ENCODE measurements at regions not wholly inside any gene's neighbourhood (a gene's known extent, or its start where the extent isn't known, plus 50 kb on each side); places are given as distances from the start of the nearest gene placed in this dataset.
"Not testable (repeated sequence)": the region's sequence is repeated elsewhere in the genome, so short reads cannot be mapped to it uniquely, and the experiment has no call there.

DNA sequence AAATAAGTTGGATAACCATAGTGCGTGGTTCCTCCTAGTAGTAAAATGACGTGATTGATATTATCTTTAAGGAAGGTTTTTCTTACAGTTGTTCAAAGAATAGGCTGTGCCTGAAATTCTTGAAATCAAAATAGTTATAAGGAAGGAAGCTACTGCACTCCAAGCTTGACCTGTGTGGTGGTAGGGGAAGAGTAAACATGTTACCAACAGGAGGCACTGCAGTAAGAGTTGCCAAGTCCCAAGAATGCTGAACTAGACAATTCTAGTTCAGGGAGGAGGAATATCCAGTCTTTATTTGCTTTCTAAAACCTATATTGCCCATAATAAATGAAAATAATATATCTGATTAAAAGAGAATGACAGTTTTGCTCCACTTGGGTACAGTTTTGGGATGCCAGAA is 764.5 kb downstream of the TMTC2 start:
- H3K36me3 ChIP-seq (ENCODE audit: insufficient read depth, low read length): no peaks in the 10 kb centered on the region
- no peak for TF ChIP-seq EZH2 (IDR thresholded peaks at IDR 0.05; ENCODE audit: borderline replicate concordance, low read length)

DNA sequence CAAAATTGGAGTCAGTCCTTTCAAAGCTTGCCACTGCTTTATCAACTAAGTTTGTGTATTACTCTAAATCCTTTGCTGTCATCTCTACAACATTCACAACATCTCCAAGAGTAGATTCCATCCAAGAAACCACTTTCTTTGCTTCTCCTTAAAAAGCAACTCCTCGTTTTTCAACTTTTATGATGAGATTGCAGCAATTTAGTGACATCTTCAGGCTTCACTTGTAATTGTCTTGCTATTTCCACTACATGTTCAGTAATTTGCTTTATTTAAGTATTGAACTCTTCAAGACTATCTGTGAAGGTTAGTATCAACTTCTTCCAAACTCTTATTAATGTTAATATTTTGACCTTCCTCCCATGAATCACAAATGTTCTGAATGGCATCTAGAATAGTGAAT is 747.9 kb downstream of the TMTC2 start:
- no peaks in the 10 kb centered on the region for H3F3A ChIP-seq (ENCODE audit: insufficient read depth, low read length)
- H3K4me3 ChIP-seq (ENCODE audit: low read depth, low read length, poor library complexity, severe bottlenecking): no peak overlapping the region
- H3K9me3 ChIP-seq (ENCODE audit: low read length): no peaks in the 10 kb centered on the region
- H3K9ac ChIP-seq (ENCODE audit: low read length): no peak overlapping the region
- H3K4me2 ChIP-seq (ENCODE audit: low read length): no peak overlapping the region
- no peaks in the 10 kb centered on the region for H3K36me3 ChIP-seq (ENCODE audit: insufficient read depth, low read length)
- TF ChIP-seq EZH2 (IDR thresholded peaks at IDR 0.05; ENCODE audit: borderline replicate concordance, low read length): no peak
- TF ChIP-seq CTCF (IDR thresholded peaks at IDR 0.05; ENCODE audit: low read length): no peak
- no peaks in the 10 kb centered on the region for H4K20me1 ChIP-seq (ENCODE audit: insufficient read depth, low read length)
- no peak overlapping the region for H2AFZ ChIP-seq (ENCODE audit: low read length)
- H3K9me2 ChIP-seq (ENCODE audit: low read depth, low read length): no peaks in the 10 kb centered on the region
- no peaks in the 10 kb centered on the region for H3K27me3 ChIP-seq (ENCODE audit: insufficient read depth, low read length)
- no peaks in the 10 kb centered on the region for H3K79me2 ChIP-seq (ENCODE audit: insufficient read depth, low read length)
- no peaks in the 10 kb centered on the region for H3K4me1 ChIP-seq (ENCODE audit: insufficient read depth, low read length, severe bottlenecking)
- H3K27ac ChIP-seq (ENCODE audit: low read depth, low read length, poor library complexity, severe bottlenecking): no peak overlapping the region

More for the DNA sequence above, 764.5 kb downstream of the TMTC2 start:
- no peaks in the 10 kb centered on the region for H3K9me3 ChIP-seq (ENCODE audit: low read length)
- no peaks in the 10 kb centered on the region for H4K20me1 ChIP-seq (ENCODE audit: insufficient read depth, low read length)
- no peak overlapping the region for H3K27ac ChIP-seq (ENCODE audit: low read depth, low read length, poor library complexity, severe bottlenecking)
- H2AFZ ChIP-seq (ENCODE audit: low read length): no peak overlapping the region
- no peaks in the 10 kb centered on the region for H3K27me3 ChIP-seq (ENCODE audit: insufficient read depth, low read length)
- H3F3A ChIP-seq (ENCODE audit: insufficient read depth, low read length): no peaks in the 10 kb centered on the region
- no peak overlapping the region for H3K9ac ChIP-seq (ENCODE audit: low read length)
- H3K9me2 ChIP-seq (ENCODE audit: low read depth, low read length): no peaks in the 10 kb centered on the region
- no peaks in the 10 kb centered on the region for H3K79me2 ChIP-seq (ENCODE audit: insufficient read depth, low read length)
- no peak overlapping the region for H3K4me3 ChIP-seq (ENCODE audit: low read depth, low read length, poor library complexity, severe bottlenecking)
- H3K4me1 ChIP-seq (ENCODE audit: insufficient read depth, low read length, severe bottlenecking): no peaks in the 10 kb centered on the region
- H3K4me2 ChIP-seq (ENCODE audit: low read length): no peak overlapping the region

DNA sequence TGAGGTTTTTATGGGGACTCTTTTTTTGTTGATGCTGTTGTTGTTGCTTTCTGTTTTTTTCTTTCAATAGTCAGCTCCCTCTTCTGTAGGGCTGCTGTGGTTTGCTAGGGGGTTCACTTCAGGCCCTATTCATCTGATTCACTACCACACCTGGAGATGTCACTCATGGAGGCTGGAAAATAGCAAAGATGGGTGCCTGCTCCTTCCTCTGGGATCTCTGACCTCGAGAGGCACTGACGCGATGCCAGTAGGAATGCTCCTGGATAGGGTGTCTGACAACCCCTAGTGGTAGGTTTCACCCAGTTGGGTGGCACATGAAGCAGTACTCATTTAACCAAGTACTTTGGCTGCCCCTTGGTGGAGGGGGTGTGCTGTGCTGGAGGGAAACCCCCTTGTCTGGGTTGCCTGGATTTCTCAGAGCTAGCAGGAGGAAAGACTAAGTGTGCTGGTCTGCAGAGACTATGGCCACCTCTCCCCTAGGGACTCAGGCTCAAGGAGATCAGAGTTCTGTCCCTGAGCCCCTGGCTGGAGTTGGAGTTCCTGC is 745.5 kb downstream of the TMTC2 start:
- Histone ChIP-seq H3K36me3 (ENCODE audit: insufficient read depth, low read length) (no peaks in the 10 kb centered on the region), H3K27me3 (ENCODE audit: insufficient read depth, low read length) (no peaks in the 10 kb centered on the region), H3F3A (ENCODE audit: insufficient read depth, low read length) (no peaks in the 10 kb centered on the region), H3K4me2 (ENCODE audit: low read length) (no peak overlapping the region), H3K79me2 (ENCODE audit: insufficient read depth, low read length) (no peaks in the 10 kb centered on the region), H3K9me3 (ENCODE audit: low read length) (no peaks in the 10 kb centered on the region), H2AFZ (ENCODE audit: low read length) (no peak overlapping the region), H3K4me1 (ENCODE audit: insufficient read depth, low read length, severe bottlenecking) (no peaks in the 10 kb centered on the region), H3K9ac (ENCODE audit: low read length) (no peak overlapping the region), H3K27ac (ENCODE audit: low read depth, low read length, poor library complexity, severe bottlenecking) (no peak overlapping the region), H4K20me1 (ENCODE audit: insufficient read depth, low read length) (no peaks in the 10 kb centered on the region), H3K4me3 (ENCODE audit: low read depth, low read length, poor library complexity, severe bottlenecking) (no peak overlapping the region), H3K9me2 (ENCODE audit: low read depth, low read length) (no peaks in the 10 kb centered on the region)
- TF ChIP-seq EZH2 (IDR thresholded peaks at IDR 0.05; ENCODE audit: borderline replicate concordance, low read length): no peak
- TF ChIP-seq CTCF (IDR thresholded peaks at IDR 0.05; ENCODE audit: low read length): no peak

- H3K4me2 ChIP-seq (ENCODE audit: low read length); H3K4me1 ChIP-seq (ENCODE audit: insufficient read depth, low read length, severe bottlenecking); H2AFZ ChIP-seq (ENCODE audit: low read length); H3K27ac ChIP-seq (ENCODE audit: low read depth, low read length, poor library complexity, severe bottlenecking); H3K27me3 ChIP-seq (ENCODE audit: insufficient read depth, low read length); H4K20me1 ChIP-seq (ENCODE audit: insufficient read depth, low read length); H3K9me2 ChIP-seq (ENCODE audit: low read depth, low read length); H3F3A ChIP-seq (ENCODE audit: insufficient read depth, low read length); H3K79me2 ChIP-seq (ENCODE audit: insufficient read depth, low read length); H3K4me3 ChIP-seq (ENCODE audit: low read depth, low read length, poor library complexity, severe bottlenecking); H3K36me3 ChIP-seq (ENCODE audit: insufficient read depth, low read length); H3K9me3 ChIP-seq (ENCODE audit: low read length); H3K9ac ChIP-seq (ENCODE audit: low read length): not testable (repeated sequence)
Observed at GRCh38 chr12:83427586-83428136, 741.0 kb downstream of the TMTC2 start.
